C4-2B (cell line): ENCODE measurements at regions not wholly inside any gene's neighbourhood (a gene's known extent, or its start where the extent isn't known, plus 50 kb on each side); places are given as distances from the start of the nearest gene placed in this dataset.

Experiments
- CTCF ChIP-seq: fragments of 450-650 bp; conservative IDR thresholded peaks from 2 replicates; pipeline ENCODE4 v1.5.1; 2017; ENCODE audit warnings: mild to moderate bottlenecking
- ZFX ChIP-seq: fragments of 450-650 bp; IDR thresholded peaks from 2 replicates; pipeline ENCODE4 v1.6.1; 2017

GRCh38 chr6:15025446-15025845 is 220.4 kb upstream of the JARID2 start:
- no peak for TF ChIP-seq CTCF
- TF ChIP-seq ZFX: no peak
